ENCODE measurements at regions not wholly inside any gene's neighbourhood (a gene's known extent, or its start where the extent isn't known, plus 50 kb on each side); places are given as distances from the start of the nearest gene placed in this dataset.

GRCh38 chr13:63501702-63502101, 2086.1 kb upstream of the PCDH20 start:
- Histone ChIP-seq H3K36me3 (ENCODE audit: low read depth) (no peaks in the 10 kb centered on the region), H3K4me1 (ENCODE audit: low read depth) (no peaks in the 10 kb centered on the region), H3K4me3 (no peak overlapping the region), H3K9me3 (peaks cover 24% of the 10 kb centered on the region)
- ATAC-seq (no peak), DNase-seq (no peak)
- TF ChIP-seq CTCF (IDR thresholded peaks at IDR 0.05) = no peak
- intact Hi-C loops (cut with DNase I, micrococcal nuclease) = no loop called here

DNA sequence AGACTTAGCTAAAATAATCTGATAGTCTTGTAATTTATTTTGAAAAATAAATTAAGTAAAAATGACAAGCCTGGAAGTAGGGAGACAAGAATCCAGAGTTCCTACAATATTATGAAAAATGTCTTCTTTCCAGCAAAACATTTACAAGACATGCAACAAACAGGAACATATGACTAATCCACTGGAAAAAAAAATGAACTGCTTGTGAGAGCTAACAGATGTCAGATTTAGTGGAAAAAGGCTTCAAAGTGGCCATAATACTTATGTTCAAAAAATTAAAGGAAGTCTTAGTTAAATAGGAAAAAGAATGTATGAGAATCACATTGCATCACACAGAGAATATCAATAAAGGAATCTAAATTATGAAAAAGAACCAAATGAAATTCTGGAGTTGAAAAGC, 2082.0 kb upstream of the PCDH20 start:
- ATAC-seq = no peak
- intact Hi-C loops (cut with DNase I, micrococcal nuclease) = no loop called here
- TF ChIP-seq CTCF (IDR thresholded peaks at IDR 0.05) = no peak

GRCh38 chr13:63492604-63493003, 2077.0 kb upstream of the PCDH20 start:
- ATAC-seq (no peak), DNase-seq (no peak)
- Histone ChIP-seq H3K9me3 (peaks cover 36% of the 10 kb centered on the region), H3K36me3 (ENCODE audit: low read depth) (no peaks in the 10 kb centered on the region), H3K4me1 (ENCODE audit: low read depth) (no peaks in the 10 kb centered on the region), H3K4me3 (no peak overlapping the region)
- no peak for TF ChIP-seq CTCF (IDR thresholded peaks at IDR 0.05)
- intact Hi-C loops (cut with DNase I, micrococcal nuclease) = no loop called here

More for the DNA sequence above, 2082.0 kb upstream of the PCDH20 start:
- no peaks in the 10 kb centered on the region for H3K4me1 ChIP-seq (ENCODE audit: low read depth)
- no peak overlapping the region for H3K4me3 ChIP-seq
- peaks cover 27% of the 10 kb centered on the region for H3K9me3 ChIP-seq
- DNase-seq = no peak
- H3K36me3 ChIP-seq (ENCODE audit: low read depth) = no peaks in the 10 kb centered on the region

DNA sequence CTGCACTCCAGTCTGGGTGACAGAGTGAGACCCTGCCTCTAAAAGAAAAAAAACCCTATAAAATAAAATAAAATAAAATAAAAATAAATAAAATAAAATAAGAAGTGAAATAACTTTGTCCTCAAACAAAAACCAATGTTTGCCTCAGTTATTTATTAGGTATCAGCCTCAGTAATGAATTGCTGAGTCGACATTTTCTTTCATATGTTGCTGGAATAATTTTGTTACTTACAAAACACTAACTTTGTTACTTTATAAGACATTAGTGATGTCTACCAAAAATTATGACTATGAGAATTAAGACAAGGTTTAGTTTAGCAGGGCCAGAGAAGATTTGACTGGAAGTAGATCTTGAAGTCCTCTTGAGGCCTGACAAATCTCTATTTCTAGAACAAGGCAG, 2074.5 kb upstream of the PCDH20 start:
- no peak for DNase-seq
- H3K4me3 ChIP-seq = no peak overlapping the region
- no peak for TF ChIP-seq CTCF (IDR thresholded peaks at IDR 0.05)
- ATAC-seq = no peak
- peaks cover 45% of the 10 kb centered on the region for H3K9me3 ChIP-seq
- no peaks in the 10 kb centered on the region for H3K4me1 ChIP-seq (ENCODE audit: low read depth)
- no peaks in the 10 kb centered on the region for H3K36me3 ChIP-seq (ENCODE audit: low read depth)
- intact Hi-C loops (cut with DNase I, micrococcal nuclease) = no loop called here

GRCh38 chr13:63481334-63481733, 2065.7 kb upstream of the PCDH20 start:
- ATAC-seq (no peak), DNase-seq (no peak)
- Histone ChIP-seq H3K9me3 (peaks cover 26% of the 10 kb centered on the region), H3K36me3 (ENCODE audit: low read depth) (no peaks in the 10 kb centered on the region), H3K4me1 (ENCODE audit: low read depth) (no peaks in the 10 kb centered on the region), H3K4me3 (no peak overlapping the region)
- intact Hi-C loops (cut with DNase I, micrococcal nuclease) = no loop called here
- TF ChIP-seq CTCF (IDR thresholded peaks at IDR 0.05) = no peak

DNA sequence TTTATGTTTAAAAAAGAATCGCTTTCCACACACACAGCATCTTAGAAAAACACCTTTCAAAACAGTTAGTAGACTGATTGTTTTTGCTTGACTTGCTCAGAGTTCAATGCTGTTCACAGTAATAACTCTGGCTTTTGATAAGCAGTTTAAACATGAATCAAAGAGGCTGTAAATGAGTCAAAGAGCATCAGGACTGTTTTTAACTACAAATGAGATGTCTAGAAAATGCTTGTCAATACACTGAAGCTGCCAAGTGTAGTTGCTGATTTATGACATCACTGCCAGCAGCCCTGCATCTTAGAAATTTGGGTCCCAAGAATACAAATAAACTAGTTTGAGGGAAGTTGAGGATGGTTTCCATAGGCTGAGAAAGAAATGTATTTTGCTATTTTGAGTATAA, 2057.1 kb upstream of the PCDH20 start:
- Histone ChIP-seq H3K4me1 (ENCODE audit: low read depth) (no peaks in the 10 kb centered on the region), H3K9me3 (peaks cover 56% of the 10 kb centered on the region), H3K4me3 (no peak overlapping the region), H3K36me3 (ENCODE audit: low read depth) (no peaks in the 10 kb centered on the region)
- intact Hi-C loops (cut with DNase I, micrococcal nuclease) = no loop called here
- ATAC-seq = no peak
- TF ChIP-seq CTCF (IDR thresholded peaks at IDR 0.05) = no peak
- no peak for DNase-seq

All from mucosa of descending colon (tissue), 3 donors.